ENCODE measurements at regions not wholly inside any gene's neighbourhood (a gene's known extent, or its start where the extent isn't known, plus 50 kb on each side); places are given as distances from the start of the nearest gene placed in this dataset.

GRCh38 chr2:217481577-217481976, 521.2 kb downstream of the TNS1 start (continued):
- no peak for TF ChIP-seq PKNOX1 (IDR thresholded peaks at IDR 0.05)

GRCh38 chr2:217479566-217479965, 523.2 kb downstream of the TNS1 start:
- ChIA-PET CTCF (no interaction called here), SMC1A (ENCODE audit: uncharacterized antibody, unreplicated experiment) (no interaction called here), POLR2A (no interaction called here), RAD21 (ENCODE audit: unreplicated experiment) (no interaction called here)
- no peak for TF ChIP-seq ZBTB40 (IDR thresholded peaks at IDR 0.05; ENCODE audit: borderline replicate concordance)
- TF ChIP-seq RBBP5 (conservative IDR thresholded peaks at IDR 0.05) = no peak
- no peak for TF ChIP-seq FOXM1 (IDR thresholded peaks at IDR 0.05; ENCODE audit: low read depth, low read length)
- no peak for TF ChIP-seq WRNIP1 (IDR thresholded peaks at IDR 0.05; ENCODE audit: borderline replicate concordance, low read depth, low read length)
- no peak for TF ChIP-seq SP1 (IDR thresholded peaks at IDR 0.05; ENCODE audit: low read depth, low read length)
- no peak for TF ChIP-seq ATF7 (IDR thresholded peaks at IDR 0.05; ENCODE audit: low read depth)
- TF ChIP-seq POLR2A (IDR thresholded peaks at IDR 0.05; ENCODE audit: low read depth, low read length) = no peak
- no peak for TF ChIP-seq SUPT20H (IDR thresholded peaks at IDR 0.05; ENCODE audit: borderline replicate concordance, control insufficient read depth, low read depth, low read length)
- TF ChIP-seq HCFC1 (IDR thresholded peaks at IDR 0.05; ENCODE audit: low read length) = no peak
- ATAC-seq = no peak
- in situ Hi-C loops (cut with MboI) = no loop called here
- Histone ChIP-seq H3K9ac (ENCODE audit: control insufficient read depth, insufficient read depth, low read length) (no peak overlapping the region), H3K4me2 (ENCODE audit: control insufficient read depth, insufficient read depth) (no peak overlapping the region), H4K20me1 (ENCODE audit: control insufficient read depth, insufficient read depth) (no peaks in the 10 kb centered on the region), H3K27ac (ENCODE audit: control insufficient read depth, insufficient read depth) (no peak overlapping the region), H2AFZ (ENCODE audit: control insufficient read depth, low read depth, low read length) (no peak overlapping the region), H3K9me3 (replicated peaks; ENCODE audit: control insufficient read depth, insufficient read depth, low read length) (no peaks in the 10 kb centered on the region; the same call in 2 of the 3 replicates), H3K4me1 (ENCODE audit: control insufficient read depth, insufficient read depth, low read length) (no peaks in the 10 kb centered on the region), H3K4me3 (no peak overlapping the region), H3K27me3 (replicated peaks in 1 of 2; ENCODE audit: control insufficient read depth in 2 of 2, insufficient read depth in 2 of 2, low read length in 1 of 2) (no peaks in the 10 kb centered on the region; a peak in 2 of 4 replicates), H3K79me2 (ENCODE audit: control insufficient read depth, insufficient read depth, low read length) (no peaks in the 10 kb centered on the region), H3K36me3 (ENCODE audit: control insufficient read depth in 2 of 2, insufficient read depth in 2 of 2, low read length in 1 of 2) (no peaks in the 10 kb centered on the region)
- no peak for DNase-seq (ENCODE audit: low read depth, low spot score)
- FAIRE-seq = no peak
- no TSS peak for BruUV-seq (replicated peaks)
- 45% methylated on average over 4 of the region's 4 CpGs for WGBS (ENCODE audit: insufficient coverage, insufficient replicate concordance, low lambda C conversion rate, missing lambda C conversion rate)
- intact Hi-C loops (cut with micrococcal nuclease; ENCODE audit: unreplicated experiment) = no loop called here

Data from GM12878 (cell line).